ENCODE measurements at regions not wholly inside any gene's neighbourhood (a gene's known extent, or its start where the extent isn't known, plus 50 kb on each side); places are given as distances from the start of the nearest gene placed in this dataset.

GRCh38 chr4:26257850-26258249 lies 63.0 kb upstream of the RBPJ start:
- no peak for DNase-seq

- DNase-seq, result no peak
These were observed 60.2 kb upstream of the RBPJ start for GRCh38 chr4:26260571-26260970.

DNA sequence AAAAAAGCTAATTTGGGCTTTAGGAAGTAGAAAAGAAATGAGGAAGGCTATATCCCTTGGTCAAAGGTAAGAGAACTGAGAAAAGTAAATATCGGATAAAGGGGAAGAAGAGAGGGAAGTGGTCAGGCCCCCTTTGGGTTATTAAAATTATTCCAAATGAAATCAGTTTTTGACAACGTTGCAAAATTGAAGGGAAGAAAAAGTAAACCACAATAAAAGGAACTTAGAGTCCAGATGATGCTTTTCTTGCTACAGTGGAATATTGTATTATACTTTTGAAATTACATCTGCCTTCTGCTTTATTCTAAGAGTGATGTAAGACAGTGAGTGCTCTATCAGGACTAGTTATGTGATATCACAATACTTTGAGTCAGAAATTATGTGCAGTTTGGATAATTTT lies 59.4 kb upstream of the RBPJ start:
- no peak for DNase-seq

- no peak for DNase-seq
These were observed 57.6 kb upstream of the RBPJ start for GRCh38 chr4:26263165-26263564.

GRCh38 chr4:26264109-26264508 lies 56.7 kb upstream of the RBPJ start:
- no peak for DNase-seq

DNA sequence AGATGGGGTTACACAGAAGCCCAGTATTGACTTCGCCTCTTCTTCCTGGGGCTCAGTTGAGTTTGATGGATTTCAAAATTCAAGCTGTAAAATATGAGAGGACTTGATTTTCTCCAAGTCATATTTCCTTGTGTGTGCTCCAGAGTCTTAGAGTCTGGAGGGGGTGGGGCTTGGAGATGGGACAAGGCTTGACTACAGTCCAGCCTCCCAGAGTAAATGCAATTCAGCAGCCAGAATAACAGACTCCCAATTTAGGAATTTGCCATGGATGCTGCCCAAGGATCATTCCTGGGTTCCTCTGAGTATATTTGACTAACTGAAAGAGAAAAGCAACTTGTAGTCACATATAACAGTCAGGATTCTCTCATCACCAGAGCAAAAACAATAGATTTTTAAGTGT lies 53.7 kb upstream of the RBPJ start:
- no peak for DNase-seq

GRCh38 chr4:26268246-26268645 lies 52.6 kb upstream of the RBPJ start:
- no peak for DNase-seq

DNA sequence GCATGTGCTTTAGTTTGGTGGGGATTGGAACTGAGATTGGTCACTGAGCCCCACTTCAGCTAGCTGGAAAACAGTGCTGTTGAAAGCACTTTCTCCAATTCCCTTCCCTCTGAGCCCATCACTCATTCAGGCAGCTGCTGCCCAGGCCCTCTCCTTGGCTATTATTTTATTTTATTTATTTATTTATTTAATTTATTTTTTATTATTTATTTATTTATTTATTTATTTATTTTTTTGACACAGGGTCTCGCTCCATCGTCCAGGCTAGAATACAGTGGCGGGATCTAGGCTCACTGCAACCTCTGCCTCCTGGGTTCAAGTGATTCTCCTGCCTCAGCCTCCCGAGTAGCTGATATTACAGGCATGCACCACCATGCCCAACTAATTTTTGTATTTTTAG lies 51.8 kb upstream of the RBPJ start:
- DNase-seq, result no peak
